K562 (cell line): ENCODE measurements at regions not wholly inside any gene's neighbourhood (a gene's known extent, or its start where the extent isn't known, plus 50 kb on each side); places are given as distances from the start of the nearest gene placed in this dataset.

ENCODE experiments used
- ATAC-seq: fragments of 200-7000 bp; cut with Tn5 transposase; 3 replicates; pipeline ENCODE4 v1.9.1; 2020; ENCODE audit warnings: moderate library complexity
- BruUV-seq: library from RNA; stranded (reverse); fragments of 400-500 nt; replicated peaks from 2 replicates; lab custom pipeline; 2021; lab: Mats Ljungman, UMichigan
- CTCF ChIA-PET: fragments of 300-600 bp; formaldehyde crosslinking; extraction: SDS; loops from one replicate; lab custom pipeline; 2021; ENCODE audit warnings: low intra/inter-chr PET ratio; lab: Yijun Ruan, JAX
- POLR2A ChIA-PET: fragments of 300-600, 350-650 bp; sonication (Branson Sonifier 250); formaldehyde crosslinking; extraction: SDS; loops from one replicate; lab custom pipeline; 2021; ENCODE audit warnings: antibody characterized with exemption, inconsistent platforms; lab: Yijun Ruan, JAX
- DNase-seq, 4 experiments: peaks; one replicate each; pipeline versions ENCODE4 v3.0.0 to v3.0.0-alpha.2; 2011 to 2018; ENCODE audit warnings: low spot score in 3 of 4, mixed read lengths in 3 of 4; ENCODE audit errors: extremely low read depth in 1 of 4
- FAIRE-seq: peaks from 2 replicates; lab custom pipeline; 2011; peaks lifted over from hg19 to GRCh38; lab: Jason Lieb, UNC
- H2AFZ ChIP-seq: 2 replicates; pipeline ENCODE4 v1.6.0; 2011; ENCODE audit warnings: low read depth, low read length, control low read depth, inconsistent platforms
- H3K27ac ChIP-seq: fragments of 200-600 bp; 3 replicates; pipeline ENCODE4 v1.8.0; 2011; ENCODE audit warnings: low read depth, mild to moderate bottlenecking, control low read depth, inconsistent platforms, low read length, moderate library complexity, mixed read lengths; ENCODE audit errors: extremely low read depth
- H3K27me3 ChIP-seq, 2 experiments: fragments of 300-600 bp in 1 of 2; 2 replicates in 1 of 2; 3 replicates in 1 of 2; pipeline versions ENCODE4 v1.6.0 to v1.8.0; 2011; ENCODE audit warnings: inconsistent platforms in 2 of 2, low read length in 2 of 2, mild to moderate bottlenecking in 1 of 2, mixed read lengths in 1 of 2, moderate library complexity in 1 of 2; ENCODE audit not compliant: control insufficient read depth in 2 of 2, insufficient read depth in 2 of 2
- H3K36me3 ChIP-seq: fragments of 300-600 bp; 3 replicates; pipeline ENCODE4 v1.8.0; 2011; ENCODE audit warnings: mild to moderate bottlenecking, low read length, inconsistent platforms; ENCODE audit not compliant: control insufficient read depth, insufficient read depth
- H3K4me1 ChIP-seq, 2 experiments: fragments of 200-600 bp in 1 of 2; replicated peaks in 1 of 2; 2 replicates in 1 of 2; 3 replicates in 1 of 2; pipeline versions ENCODE4 v1.5.1 to v1.8.0; 2011; ENCODE audit warnings: inconsistent platforms in 2 of 2, low read length in 2 of 2, mild to moderate bottlenecking in 1 of 2, mixed read lengths in 1 of 2, moderate library complexity in 1 of 2; ENCODE audit not compliant: control insufficient read depth in 2 of 2, insufficient read depth in 2 of 2
- H3K4me2 ChIP-seq: 2 replicates; pipeline ENCODE4 v1.6.1; 2011; ENCODE audit warnings: low read length, control low read depth, inconsistent platforms, mixed read lengths; ENCODE audit not compliant: insufficient read depth
- H3K4me3 ChIP-seq: fragments of 200-600 bp; sonication (generic), shearing (Covaris generic); 2 replicates; pipeline ENCODE4 v1.5.1; 2016; ENCODE audit warnings: control low read depth, inconsistent platforms
- H3K79me2 ChIP-seq: fragments of 200-600 bp; 3 replicates; pipeline ENCODE4 v1.8.0; 2011; ENCODE audit warnings: low read length, inconsistent platforms; ENCODE audit not compliant: control insufficient read depth, insufficient read depth
- H3K9ac ChIP-seq, 2 experiments: 2 replicates each; pipeline versions ENCODE4 v1.6.0 to v1.6.1; 2011; ENCODE audit warnings: low read depth in 2 of 2, low read length in 2 of 2, control low read depth in 1 of 2, inconsistent platforms in 1 of 2, mild to moderate bottlenecking in 1 of 2, mixed read lengths in 1 of 2; ENCODE audit not compliant: insufficient read depth in 1 of 2
- H3K9me1 ChIP-seq: one replicate; pipeline ENCODE4 v1.6.0; 2011; ENCODE audit warnings: inconsistent platforms, mild to moderate bottlenecking, low read length, moderate library complexity; ENCODE audit not compliant: control insufficient read depth, insufficient read depth
- H3K9me3 ChIP-seq: replicated peaks from 2 replicates; pipeline ENCODE4 v1.5.1; 2011; ENCODE audit warnings: low read depth, low read length, inconsistent platforms; ENCODE audit not compliant: control insufficient read depth, insufficient read depth
- H4K20me1 ChIP-seq: replicated peaks from 2 replicates; pipeline ENCODE4 v1.6.1; 2011; ENCODE audit warnings: low read length, inconsistent platforms, mixed read lengths; ENCODE audit not compliant: control insufficient read depth, insufficient read depth
- ARID1B ChIP-seq: fragments of 450-650 bp; IDR thresholded peaks from 2 replicates; pipeline ENCODE4 v1.6.1; 2016; ENCODE audit warnings: antibody characterized with exemption, mild to moderate bottlenecking, inconsistent platforms
- MEIS2 ChIP-seq: fragments of 450-650 bp; IDR thresholded peaks from 2 replicates; pipeline ENCODE4 v1.6.1; 2014; ENCODE audit warnings: mild to moderate bottlenecking; ENCODE audit not compliant: partially characterized antibody
- ZKSCAN1 ChIP-seq: fragments of 150-350 bp; IDR thresholded peaks from 2 replicates; pipeline ENCODE4 v1.6.1; 2016; ENCODE audit warnings: low read depth, low read length
- ZNF280B ChIP-seq: fragments of 250-450 bp; sonication (Bioruptor Pico); IDR thresholded peaks from 2 replicates; pipeline ENCODE4 v1.5.1; 2021; ENCODE audit warnings: mild to moderate bottlenecking
- ZNF75A ChIP-seq: fragments of 450-650 bp; formaldehyde crosslinking; IDR thresholded peaks from 2 replicates; pipeline ENCODE4 v1.4.0; 2020; ENCODE audit warnings: mild to moderate bottlenecking
- WGBS: fragments of 100-300 bp; shearing (Covaris generic); methylation state at CpG from one replicate; pipeline ENCODE4 v1.1.6; 2016; ENCODE audit warnings: low coverage, mixed read lengths; ENCODE audit not compliant: insufficient coverage; ENCODE audit errors: missing lambda C conversion rate; 5-methylcytosine and 5-hydroxymethylcytosine counted together
- in situ Hi-C: fragments of 300-500 bp; cut with MboI; formaldehyde crosslinking; loops from 4 replicates; pipeline ENCODE4 v1.15.0; 2018; ENCODE audit warnings: inconsistent platforms, mixed read lengths
- intact Hi-C: fragments of 100-400 bp; cut with micrococcal nuclease; formaldehyde crosslinking; loops from 2 replicates; pipeline ENCODE4 v1.14.2; 2022

DNA sequence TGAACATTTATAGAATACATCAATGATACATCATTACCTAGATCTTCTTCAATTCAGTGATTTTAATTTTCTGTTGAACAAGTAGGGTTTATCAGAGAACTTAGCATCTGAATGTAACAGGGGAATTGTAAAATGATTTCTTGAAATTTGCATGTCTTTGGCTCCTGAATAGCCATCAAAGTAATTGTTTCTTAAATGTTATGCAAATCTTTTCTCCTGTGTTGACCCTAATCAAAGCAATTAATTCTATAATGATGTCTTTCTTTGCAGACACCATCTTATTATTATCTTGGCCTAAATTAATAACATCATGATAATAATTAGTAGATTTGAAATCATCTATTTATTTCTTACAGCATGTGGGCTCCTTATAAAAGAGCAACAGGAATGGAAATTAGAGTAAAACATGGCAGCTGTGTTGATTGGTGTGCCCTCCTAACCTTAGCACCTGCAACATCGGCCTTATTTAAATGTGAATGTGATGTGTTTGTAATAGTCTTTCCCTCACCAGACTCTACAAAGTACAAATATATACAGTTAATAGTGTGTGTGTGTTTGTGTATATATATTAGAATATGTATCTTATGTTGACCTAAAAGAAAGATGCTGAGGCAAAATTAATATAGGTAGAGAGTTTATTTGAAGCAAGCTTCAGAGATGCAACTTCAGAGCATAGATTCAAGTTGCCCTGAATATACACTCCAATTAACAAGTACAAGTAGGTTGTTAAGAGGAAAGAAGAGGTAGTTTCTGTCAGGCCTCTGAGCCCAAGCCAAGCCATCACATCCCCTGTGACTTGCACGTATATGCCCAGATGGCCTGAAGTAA, 328.0 kb upstream of the TECRL start:
- peaks cover 2% of the 10 kb centered on the region; the same call in 1 of the 2 replicates for H3K9me3 ChIP-seq
- H2AFZ ChIP-seq = no peak overlapping the region
- in situ Hi-C loops = no loop called here
- H3K27me3 ChIP-seq = no peaks in the 10 kb centered on the region
- 4% methylated on average over 2 of the region's 2 CpGs for WGBS
- DNase-seq (no peak), ATAC-seq (no peak), FAIRE-seq (no peak)
- H3K9ac ChIP-seq = no peak overlapping the region
- H3K4me1 ChIP-seq = no peaks in the 10 kb centered on the region
- H3K4me2 ChIP-seq = no peak overlapping the region
- BruUV-seq = no TSS peak
- TF ChIP-seq ZNF280B (no peak), ZNF75A (CRISPR knock-in tag) (no peak), MEIS2 (no peak), ARID1B (no peak), ZKSCAN1 (no peak)
- no peaks in the 10 kb centered on the region for H3K36me3 ChIP-seq
- H4K20me1 ChIP-seq = no peaks in the 10 kb centered on the region
- H3K9me1 ChIP-seq = no peaks in the 10 kb centered on the region
- POLR2A ChIA-PET = no interaction called here
- no peak overlapping the region for H3K4me3 ChIP-seq
- intact Hi-C loops = no loop called here
- no peaks in the 10 kb centered on the region for H3K79me2 ChIP-seq
- CTCF ChIA-PET = no interaction called here
- no peak overlapping the region for H3K27ac ChIP-seq
